UCSD-AML1 (cell line): ENCODE measurements at regions not wholly inside any gene's neighbourhood (a gene's known extent, or its start where the extent isn't known, plus 50 kb on each side); places are given as distances from the start of the nearest gene placed in this dataset.

ENCODE experiments used
- DNase-seq: peaks from one replicate; lab custom pipeline; 2025; ENCODE audit not compliant: unreplicated experiment; lab: John Stamatoyannopoulos, UW

DNA sequence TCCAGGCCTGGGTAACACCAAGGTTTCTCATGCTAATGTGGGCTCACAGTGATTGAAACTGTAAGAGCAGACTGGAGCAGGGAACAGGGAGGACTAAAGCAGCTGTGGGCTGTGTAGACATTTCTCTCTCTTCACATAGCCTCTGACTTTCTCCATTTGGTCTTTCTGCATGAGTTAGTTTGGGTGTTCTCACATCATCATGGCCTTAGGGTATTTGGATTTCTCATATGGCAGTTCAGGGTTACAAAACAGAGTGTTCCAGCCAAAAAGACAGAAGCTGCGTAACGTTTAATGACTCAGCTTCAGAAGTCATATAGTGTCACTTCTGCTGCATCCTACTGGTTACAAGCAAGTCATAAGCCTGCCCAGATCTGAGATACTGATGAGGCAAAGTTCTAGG lies 52.0 kb upstream of the OSBPL8 start:
- DNase-seq, result no peak

DNA sequence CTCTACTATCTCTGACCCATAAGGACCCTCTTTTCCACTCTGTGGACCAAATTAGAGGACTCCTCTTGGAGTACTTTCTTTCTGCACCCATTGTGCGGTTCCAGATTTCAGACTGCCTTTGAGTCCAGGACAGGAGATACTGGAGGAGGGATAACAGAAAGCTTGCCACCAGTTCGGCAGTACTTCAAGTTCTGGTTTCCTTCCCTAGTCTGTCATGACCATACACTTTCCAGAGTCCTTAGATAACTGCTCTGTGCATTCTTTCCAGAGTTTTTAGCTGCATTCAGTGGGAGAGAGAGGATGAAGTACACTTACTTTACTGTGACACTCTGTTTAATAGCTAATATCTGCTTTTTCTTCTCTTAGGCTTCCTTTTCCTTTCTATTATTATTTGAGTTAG lies 54.8 kb upstream of the OSBPL8 start:
- no peak for DNase-seq

DNA sequence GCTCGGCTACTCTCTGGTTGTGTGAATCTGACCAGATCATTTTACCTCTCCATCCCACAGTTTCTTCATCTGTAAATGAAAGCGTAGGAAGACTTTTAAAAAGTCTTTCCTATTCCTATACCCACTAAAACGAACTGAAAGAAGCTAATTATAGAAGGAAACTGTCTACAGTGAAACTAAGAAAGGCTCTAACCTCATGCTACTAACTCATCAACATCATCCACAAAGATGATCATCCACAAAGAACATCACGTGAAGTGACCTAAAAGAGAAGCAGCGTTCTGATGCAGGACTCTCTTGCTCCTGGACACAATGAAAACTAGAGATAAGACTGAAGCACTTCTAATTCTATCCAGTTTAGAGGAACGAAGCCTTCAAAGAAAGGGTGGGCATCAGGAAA lies 58.5 kb upstream of the OSBPL8 start:
- no peak for DNase-seq

DNA sequence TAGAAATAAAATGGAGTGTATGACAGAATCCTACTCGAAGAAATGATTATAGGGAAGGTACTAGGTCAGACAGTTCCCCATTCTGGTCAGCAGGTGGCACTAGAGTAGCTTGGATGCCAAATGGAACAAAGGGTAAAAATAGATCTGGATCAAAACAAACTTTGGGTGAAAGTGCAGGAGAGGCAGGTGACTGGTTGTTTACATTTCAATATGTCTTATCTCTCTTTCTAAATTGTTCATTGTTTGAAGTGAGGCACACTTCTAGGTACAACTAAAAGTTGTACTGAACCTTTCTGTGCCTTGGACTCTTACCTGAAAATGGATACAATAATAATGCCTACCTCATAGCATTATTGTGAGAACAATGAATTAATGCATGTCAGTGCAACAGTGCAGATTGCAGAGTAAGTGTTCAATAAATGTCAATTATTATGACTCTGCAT lies 62.0 kb upstream of the OSBPL8 start:
- peak; percentile 20 for DNase-seq

DNA sequence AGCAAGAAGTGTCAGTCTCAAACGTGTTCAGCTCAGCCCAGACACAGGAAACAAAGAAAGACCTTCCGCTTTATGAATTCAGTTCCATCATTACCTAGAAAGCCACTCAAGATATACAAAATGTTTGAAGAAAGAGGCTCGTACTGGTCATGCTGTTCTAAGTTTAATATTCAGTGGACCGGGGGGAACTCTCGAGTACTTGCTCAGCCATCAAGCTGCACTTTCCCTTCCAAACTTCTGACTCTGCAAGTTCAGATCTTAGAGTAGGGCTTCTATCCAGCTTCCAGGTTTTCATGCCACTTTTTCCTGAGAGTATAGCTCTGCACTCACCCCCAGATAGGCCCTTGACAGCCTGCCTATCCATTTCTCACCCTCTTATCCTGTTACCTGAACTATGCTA lies 62.8 kb upstream of the OSBPL8 start:
- no peak for DNase-seq

DNA sequence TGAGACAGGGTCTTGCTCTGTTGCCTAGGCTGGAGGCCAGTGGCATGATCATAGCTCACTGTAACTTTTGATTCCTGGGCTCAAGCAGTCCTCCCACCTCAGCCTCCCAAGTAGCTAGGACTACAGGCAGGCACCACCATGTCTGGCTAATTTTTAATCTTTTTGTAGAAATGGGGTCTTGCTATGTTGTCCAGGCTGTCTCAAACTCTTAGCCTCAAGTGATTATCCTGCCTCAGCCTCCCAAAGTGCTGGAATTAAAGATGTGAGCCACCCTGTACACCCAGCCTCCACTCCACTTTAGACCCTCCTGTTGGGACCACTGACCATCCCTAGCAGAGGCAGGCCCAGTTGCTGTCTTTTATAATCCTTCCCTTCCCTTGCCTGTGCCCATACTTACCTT lies 63.3 kb upstream of the OSBPL8 start:
- no peak for DNase-seq

DNA sequence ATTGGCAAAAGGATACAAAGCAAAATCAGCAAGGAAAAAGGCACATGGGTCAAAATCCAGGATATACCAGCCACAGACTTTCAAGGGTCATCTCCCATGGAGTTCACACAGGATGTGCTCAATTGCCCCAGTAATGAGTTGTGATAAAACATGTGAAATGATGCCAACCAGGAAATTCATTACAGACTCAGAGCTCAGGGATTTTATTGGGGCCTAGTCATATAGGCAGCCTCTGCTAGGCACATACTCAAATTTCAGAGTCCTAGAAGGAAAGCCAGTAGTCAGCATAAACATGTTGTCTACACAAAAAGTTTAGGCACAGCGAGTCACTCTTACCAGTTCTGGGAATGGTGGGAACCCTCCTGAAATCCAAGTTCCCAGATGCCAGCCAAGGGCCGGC lies 64.4 kb upstream of the OSBPL8 start:
- DNase-seq, result no peak

DNA sequence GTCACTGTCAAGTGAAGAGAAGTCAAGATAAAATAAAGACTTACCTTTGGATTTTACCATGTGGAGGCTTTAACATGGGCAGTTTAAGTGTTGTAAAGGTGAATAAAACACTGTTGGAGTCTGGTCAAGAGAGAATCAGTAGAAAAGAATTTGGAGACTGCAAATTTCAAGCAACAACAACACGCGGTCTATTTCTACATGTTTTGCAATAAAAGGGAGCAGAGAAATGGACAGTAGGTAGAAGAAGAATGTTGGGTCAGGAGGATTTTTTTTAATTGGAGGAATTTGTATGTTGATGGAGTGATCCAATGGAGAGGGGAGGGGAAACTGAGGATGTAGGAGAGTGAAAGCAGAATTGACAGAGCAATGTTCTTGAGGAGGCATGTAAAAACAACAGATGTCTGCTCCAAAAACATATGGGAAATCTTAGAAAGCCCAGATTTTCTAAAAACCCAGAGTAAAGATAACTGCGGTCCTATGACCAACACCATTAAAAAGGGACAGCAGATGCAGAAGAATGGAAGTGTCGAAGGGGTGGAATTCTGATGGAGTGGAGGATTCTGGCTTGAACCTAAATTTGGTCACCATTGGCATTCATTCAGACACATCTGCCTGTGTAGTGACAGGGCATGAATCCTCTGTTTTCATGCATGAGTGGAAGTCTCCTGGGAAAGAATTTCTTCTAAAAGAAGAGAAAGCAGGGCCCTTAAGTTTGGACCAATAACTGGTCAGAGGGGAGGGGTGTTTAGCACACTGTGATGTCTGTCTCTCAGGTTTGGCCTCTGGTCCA lies 68.0 kb upstream of the OSBPL8 start:
- DNase-seq, result no peak

DNA sequence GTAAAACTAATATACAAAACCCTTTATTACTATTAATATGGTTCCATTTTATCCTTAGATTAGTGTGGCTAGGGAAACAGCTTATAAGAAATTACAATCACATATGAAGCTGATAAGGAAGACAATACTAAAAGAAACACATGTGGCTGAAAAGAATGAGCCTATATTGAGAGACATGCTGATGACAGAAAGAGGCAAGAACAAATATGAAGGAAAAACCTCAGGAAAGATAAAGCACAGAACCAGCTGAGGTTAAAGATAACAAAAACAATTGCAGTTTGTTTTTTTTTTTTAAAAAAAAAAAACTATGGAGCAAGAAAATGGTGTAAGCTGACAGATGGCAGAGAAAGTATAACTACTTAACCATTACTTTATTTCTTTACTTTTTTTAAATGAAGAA lies 69.2 kb upstream of the OSBPL8 start:
- DNase-seq, result no peak

DNA sequence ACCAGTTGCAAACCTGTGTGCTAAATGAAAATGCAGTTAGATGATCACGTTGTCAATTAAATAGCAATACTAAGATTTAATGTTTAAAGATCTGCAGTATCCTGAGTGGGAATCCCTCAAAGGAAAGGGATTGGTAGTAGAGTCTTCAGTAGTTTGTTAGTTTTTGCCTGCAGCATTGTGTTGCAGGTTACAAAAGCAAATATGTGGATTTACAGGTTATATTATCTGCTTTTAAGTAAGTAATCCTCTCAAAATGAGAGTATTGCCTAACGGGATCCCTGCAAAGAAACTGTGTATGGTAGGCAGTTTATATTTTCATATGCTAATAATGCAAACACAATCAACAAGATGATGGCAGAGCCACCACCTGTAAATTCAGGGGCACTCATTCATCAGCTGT lies 72.2 kb upstream of the OSBPL8 start:
- DNase-seq, result no peak

DNA sequence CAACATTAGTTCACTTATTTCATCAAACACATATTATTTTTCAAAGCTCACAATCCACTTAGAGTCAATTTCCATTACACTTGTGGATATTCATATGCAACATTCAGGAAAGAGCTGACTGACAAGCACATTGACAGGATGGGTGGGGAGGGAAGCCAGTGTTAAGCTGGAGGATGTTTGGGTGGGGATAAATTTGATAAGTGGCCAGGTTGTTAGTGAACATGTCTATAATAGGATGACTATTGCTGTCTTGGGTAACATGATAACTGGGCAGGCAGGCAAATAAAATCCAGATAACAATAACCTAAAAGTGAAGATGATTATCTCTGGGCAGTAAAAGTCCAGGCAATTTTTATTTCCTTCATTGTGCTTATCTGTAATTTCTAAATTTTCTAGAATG lies 73.8 kb upstream of the OSBPL8 start:
- no peak for DNase-seq

DNA sequence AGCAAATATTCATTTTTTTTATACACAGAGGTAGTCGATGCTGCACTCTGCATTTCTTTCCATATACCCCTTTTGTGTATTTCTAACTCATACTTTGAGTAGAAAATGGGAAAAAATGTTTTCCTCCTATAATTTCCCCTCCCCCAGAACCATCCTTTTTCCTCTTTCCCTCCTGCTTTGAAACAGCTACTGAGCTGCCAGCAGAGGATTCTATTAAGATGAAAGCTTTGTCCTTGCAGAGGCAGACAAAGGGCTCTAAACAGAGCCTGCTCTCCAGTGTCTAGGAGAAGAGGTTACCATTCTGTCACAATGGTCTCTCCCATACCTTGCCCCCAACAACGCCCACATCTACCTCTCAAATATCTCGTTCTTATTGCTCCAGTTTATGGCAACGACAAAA lies 74.6 kb upstream of the OSBPL8 start:
- no peak for DNase-seq

DNA sequence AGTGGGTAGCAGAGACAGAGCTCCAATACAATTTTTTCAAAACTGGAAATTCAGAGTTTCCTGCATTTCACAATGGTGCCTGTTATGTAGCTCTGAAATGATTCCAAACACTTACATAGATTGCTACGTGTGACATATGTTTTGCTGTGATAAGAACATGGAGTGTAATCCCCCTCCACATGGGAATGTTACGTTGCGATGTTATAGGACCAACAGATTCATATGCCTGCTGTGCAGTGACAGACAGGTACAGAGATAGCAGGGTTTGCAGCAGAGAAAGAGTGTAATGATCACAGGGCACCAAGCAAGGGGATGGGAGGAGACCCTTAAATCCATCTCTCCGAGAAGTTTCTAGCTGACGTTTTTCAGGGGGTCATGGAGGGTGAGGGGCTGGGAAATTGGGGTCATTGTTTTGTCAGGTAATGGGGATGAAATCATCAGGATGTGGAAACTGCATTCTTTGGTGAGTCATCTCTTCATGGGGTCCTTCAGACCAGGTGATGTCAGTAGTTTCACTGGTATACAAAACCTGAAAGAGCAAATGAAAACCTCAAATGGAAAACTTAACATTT lies 76.6 kb upstream of the OSBPL8 start:
- no peak for DNase-seq

DNA sequence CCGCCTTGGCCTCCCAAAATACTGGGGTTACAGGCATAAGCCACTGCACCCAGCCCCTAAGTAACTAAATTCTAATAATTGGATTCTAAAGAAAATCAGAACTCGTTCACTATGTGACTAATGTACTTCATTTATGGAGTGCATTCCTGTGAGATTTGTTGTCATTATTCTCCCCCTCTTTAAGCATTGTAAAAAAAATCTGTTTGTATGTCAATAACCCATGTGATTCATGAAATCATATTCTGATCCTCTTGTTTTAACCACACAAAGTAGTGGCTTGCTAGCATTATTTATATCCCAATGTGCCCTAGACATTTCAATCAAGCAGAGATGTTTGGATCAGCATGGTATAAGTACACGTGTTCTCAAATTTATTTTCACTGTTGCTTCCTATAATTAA lies 78.2 kb upstream of the OSBPL8 start:
- DNase-seq, result no peak

DNA sequence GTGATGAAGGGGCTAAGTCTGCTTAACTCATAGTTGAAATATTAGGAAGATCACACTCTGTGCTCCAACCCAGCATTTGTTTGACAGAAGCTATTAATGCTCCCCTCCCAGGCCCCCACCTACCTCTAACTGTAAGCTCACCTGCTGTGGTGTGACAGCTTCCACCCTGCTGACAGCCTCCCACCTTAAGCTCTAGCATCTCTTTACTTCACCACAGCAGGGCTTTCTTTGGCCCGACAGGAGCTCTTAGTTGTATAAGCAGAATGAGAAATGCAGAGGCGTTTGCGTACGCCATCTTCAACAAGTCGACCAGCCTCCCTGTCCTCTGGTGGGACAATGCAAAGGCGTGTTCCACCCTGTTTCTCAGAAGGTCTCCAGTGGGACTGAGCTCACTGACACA lies 80.1 kb upstream of the OSBPL8 start:
- no peak for DNase-seq

DNA sequence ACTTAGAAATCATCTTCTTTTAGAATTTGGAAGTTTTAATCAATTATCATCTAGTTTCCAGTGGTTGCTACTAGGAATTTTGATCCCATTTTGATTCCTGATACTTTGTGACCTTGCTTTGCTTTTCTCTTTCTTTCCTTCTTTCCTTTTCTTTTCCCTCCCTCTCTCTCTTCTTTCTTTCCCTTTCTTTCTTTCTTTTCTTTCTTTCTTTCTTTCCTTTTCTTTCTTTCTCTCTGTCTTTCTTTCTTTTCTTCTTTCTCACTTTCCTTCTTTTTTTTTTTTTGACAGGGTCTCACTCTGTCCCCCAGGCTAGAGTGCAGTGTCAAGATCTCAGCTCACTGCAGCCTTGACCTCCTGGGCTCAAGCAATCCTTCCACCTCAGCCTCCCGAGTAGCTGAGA lies 81.5 kb upstream of the OSBPL8 start:
- no peak for DNase-seq

DNA sequence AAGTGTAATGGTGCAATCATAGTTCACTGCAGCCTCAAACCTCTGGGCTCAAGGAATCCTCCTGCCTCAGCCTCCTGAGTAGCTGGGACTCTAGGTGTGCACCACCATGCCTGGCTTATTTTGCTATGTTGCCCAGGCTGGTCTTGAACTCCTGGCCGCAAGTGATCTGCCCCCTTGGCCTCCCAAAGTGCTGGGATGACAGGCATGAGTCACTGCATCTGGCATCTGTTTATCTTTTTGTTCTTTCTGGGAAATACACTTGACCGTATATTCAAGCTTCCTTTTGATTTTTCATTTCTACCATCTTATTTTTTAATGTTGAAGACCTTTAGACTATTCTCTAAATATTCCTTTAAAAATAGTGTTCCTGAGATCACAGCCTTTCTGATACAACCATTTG lies 82.4 kb upstream of the OSBPL8 start:
- no peak for DNase-seq

DNA sequence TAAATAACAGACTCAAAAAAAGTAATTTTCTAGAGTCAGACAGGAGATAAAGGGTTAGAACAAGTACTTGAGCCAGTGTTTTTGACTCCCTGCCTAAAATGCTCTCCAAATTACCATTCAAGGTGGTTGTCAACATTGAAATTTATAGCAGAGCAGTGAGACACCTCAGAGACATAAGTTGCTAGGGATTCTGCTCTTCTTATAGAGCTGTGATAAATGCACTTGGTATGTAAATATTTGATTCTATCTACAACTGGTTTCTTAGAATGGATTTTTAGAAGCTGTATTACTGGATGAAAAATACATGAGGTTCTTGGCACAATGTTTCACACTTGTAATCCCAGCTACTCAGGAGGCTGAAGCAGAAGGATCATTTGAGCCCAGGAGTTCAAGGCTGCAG lies 83.9 kb upstream of the OSBPL8 start:
- no peak for DNase-seq

DNA sequence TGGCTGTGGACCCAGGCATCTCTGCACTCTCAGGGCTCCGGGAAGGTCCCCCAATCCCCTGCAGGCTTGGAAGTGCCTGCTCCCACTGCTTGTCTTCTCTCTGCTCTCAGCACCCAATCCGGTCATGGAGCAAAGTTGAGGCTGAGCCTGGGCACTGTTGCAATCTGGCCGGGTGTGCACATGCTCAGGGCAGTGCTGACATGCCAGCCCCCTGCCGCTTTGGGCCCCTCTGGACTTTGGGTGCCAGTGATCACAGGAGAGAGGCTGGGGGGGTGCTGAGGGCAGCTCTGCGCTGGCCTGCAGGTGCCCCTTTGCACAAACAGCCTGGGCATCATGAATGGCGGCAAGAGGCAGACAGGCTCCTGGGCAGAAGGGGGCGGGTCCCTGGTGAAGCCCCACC lies 85.4 kb upstream of the OSBPL8 start:
- DNase-seq, result no peak

DNA sequence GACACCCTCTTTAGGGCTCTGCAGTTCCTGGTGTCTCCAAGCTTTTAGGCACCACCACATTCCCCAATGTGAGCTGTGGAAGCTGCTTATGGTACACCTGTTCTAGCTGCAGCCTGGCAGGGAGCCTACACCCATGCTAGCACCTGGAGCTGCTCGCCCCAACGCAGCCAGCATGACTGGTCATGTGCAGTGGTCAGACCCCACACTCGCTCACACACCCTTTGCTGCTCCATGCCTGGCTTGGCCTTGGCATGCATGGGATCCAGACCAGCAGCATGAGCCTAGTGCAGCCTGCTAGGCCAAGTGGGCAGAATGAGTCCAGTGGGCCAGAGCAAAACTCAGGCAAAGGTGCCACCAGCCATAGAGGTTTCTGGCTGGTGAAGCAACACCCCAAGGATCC lies 86.4 kb upstream of the OSBPL8 start:
- no peak for DNase-seq

DNA sequence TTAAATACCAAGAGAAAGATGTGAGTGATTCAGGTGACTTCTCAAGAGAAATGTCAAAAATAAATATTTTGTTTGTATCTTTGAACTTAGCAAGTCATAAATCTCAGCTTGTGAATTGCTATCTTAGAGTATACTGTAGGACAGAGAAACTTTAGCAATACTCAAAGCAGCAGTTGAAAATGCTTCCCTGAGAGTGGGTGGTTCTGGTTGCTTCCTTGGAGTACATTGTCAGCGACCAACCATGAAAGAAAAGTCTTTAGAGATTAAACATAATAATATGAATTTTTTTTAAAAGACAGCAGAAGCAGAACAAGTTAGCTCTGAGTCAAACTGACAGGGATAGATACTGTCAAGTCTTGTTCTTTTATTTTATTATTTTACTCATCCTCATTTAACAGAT lies 86.8 kb upstream of the OSBPL8 start:
- DNase-seq, result no peak

DNA sequence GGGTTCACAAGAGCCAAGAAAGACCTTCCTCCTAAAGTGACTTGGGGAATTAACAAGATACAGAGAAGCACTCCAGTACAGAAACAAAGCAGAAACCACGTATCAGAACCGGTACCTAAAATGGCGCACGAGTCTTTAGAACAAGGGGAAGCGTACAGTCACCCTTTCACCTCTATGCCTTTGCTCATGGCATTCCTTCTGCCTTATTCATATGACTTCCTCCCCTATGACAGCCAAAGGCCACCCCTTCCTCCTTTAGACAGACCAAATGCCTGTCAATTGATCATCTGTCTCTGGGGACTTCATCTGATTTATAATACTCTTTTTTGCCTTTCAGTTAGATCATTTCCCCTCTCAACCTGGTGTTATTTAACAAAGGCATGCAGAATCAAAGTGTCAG lies 89.5 kb upstream of the OSBPL8 start:
- no peak for DNase-seq

DNA sequence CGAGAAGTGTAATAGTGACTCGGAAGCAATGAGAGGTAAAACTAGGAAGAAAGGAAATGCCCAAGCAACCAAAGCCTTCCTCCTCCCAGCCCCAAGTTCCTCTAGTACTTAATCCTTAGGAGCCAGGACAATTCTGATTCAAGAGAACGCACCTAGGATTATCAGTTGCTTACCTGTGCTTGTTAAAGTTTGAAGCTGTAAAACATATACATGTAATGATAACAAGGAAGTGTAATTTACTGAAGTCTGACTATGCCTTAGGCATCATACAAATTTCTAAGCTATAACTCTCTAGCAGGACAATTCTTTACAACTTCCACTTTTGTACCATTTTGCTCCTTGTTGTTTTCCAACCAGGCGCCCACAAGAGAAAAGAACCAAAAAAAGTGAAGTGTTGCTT lies 92.8 kb upstream of the OSBPL8 start:
- DNase-seq, result no peak
